Heart left ventricle (tissue), 16 donors: ENCODE measurements at regions not wholly inside any gene's neighbourhood (a gene's known extent, or its start where the extent isn't known, plus 50 kb on each side); places are given as distances from the start of the nearest gene placed in this dataset.

ENCODE experiments used
- ATAC-seq, 4 donors: fragments of 200-7000 bp; cut with Tn5 transposase; one replicate each; pipeline ENCODE4 v1.9.1; 2020 to 2022; ENCODE audit warnings: moderate library complexity in 4 of 4, mild to moderate bottlenecking in 3 of 4, moderate number of reproducible peaks in 1 of 4
- DNase-seq, 5 donors: peaks; one replicate each; pipeline ENCODE4 v3.0.0-alpha.2; 2020
- H3K27ac ChIP-seq, 12 donors: fragments of 200-600 bp; sonication (generic) in 4 of 12; one replicate each; pipeline versions ENCODE4 v1.5.0 to v1.8.0; 2016 to 2022; ENCODE audit warnings: mild to moderate bottlenecking in 2 of 12
- H3K27me3 ChIP-seq, 9 donors: fragments of 200-600 bp; sonication (generic) in 2 of 9; one replicate each; pipeline versions ENCODE4 v1.5.1 to v1.8.0; 2016 to 2022; ENCODE audit warnings: mild to moderate bottlenecking in 3 of 9
- H3K36me3 ChIP-seq, 9 donors: fragments of 200-600 bp; sonication (generic) in 2 of 9; one replicate each; pipeline versions ENCODE4 v1.5.0 to v1.8.0; 2018 to 2022; ENCODE audit warnings: mild to moderate bottlenecking in 2 of 9
- H3K4me1 ChIP-seq, 12 donors: fragments of 200-600 bp; sonication (generic) in 4 of 12; one replicate each; pipeline versions ENCODE4 v1.5.0 to v1.8.0; 2016 to 2022; ENCODE audit warnings: mild to moderate bottlenecking in 3 of 12
- H3K4me3 ChIP-seq, 12 donors: fragments of 200-600 bp; sonication (generic) in 4 of 12; one replicate each; pipeline versions ENCODE4 v1.5.0 to v1.8.0; 2017 to 2022; ENCODE audit warnings: mild to moderate bottlenecking in 9 of 12, moderate library complexity in 4 of 12
- H3K9me3 ChIP-seq, 12 donors: fragments of 200-600 bp; sonication (generic) in 4 of 12; one replicate each; pipeline versions ENCODE4 v1.5.0 to v1.8.0; 2016 to 2022; ENCODE audit warnings: mild to moderate bottlenecking in 1 of 12
- CTCF ChIP-seq, 12 donors: fragments of 200-600 bp; sonication (generic) in 4 of 12; IDR thresholded peaks; one replicate each; pipeline versions ENCODE4 v1.5.0 to v1.8.0; 2018 to 2022; ENCODE audit warnings: antibody characterized with exemption in 12 of 12, mild to moderate bottlenecking in 5 of 12
- POLR2A ChIP-seq, 2 donors: fragments of 450-650 bp; IDR thresholded peaks; one replicate each; pipeline ENCODE4 v1.6.1; 2017; ENCODE audit warnings: antibody characterized with exemption in 2 of 2, mild to moderate bottlenecking in 2 of 2, moderate library complexity in 2 of 2
- WGBS, 4 donors: extraction: QIAGEN DNeasy Blood & Tissue Kit in 2 of 4; methylation state at CpG; one replicate each; pipeline versions ENCODE4 v1.1.5 to v1.1.7; 2013 to 2018; 5-methylcytosine and 5-hydroxymethylcytosine counted together
- intact Hi-C, 10 donors: fragments of 100-400 bp; cut with DNase I; formaldehyde crosslinking; loops; one replicate each; pipeline versions ENCODE4 v1.11.1 to v1.14.2; 2022
- donor health status: ischemic (EF 13 %, LVEDD 7.1; RV severe dilation, severe dysfunction).
- donor health status: healthy with polysubstance abuse.
- donor health status: DM: no; HTN: yes; CAD: no.
- donor health status: DM: no; HTN: no; CAD: no.
- donor health status: ischemic (EF 25% LVEDD 6.9; RV normal size, moderate dysfunction).
- donor health status: ischemic (EF 25% LVEDD 5.7; RV mildly dilated, moderate dysfunction).
- donor health status: healthy.
- donor health status: DM: yes; HTN: yes; CAD: no.
- donor health status: ischemic (EF 35%, LVEDD 5.7; RV mildly dilated, moderate dysfunction).
- donor health status: nonischemic (EF 11% LVEDD 7.7; RV severe dilation, severe dysfunction).
- donor health status: DM: yes; HTN: yes; CAD: no.
- donor health status: PGD.
- donor health status: ischemic (EF 29% LVEDD 5.4; RV normal size, mild dysfunction).
- donor health status: nonischemic (EF 23%, LVEDD 6.1; RV moderate dilation, normal function).

DNA sequence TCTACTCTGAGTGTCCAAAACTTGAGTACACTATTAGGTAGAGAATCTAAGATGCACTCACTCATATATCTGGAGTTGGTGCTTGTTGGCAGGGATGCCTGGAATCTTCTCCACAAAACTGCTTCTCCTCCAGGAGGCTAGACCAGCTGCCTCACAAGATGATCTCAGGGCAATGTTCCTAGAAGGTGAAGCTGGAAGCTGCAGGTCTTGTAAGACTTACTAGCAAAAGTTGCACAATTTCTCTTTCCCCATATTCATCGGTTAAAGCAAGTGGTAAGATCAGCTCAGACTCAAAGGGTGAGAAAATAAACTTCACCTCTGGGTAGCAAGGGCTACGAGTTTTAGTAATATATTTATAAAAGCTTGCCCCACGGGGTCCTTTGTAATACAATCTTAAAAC, 454.4 kb upstream of the ACVR2A start:
- no peaks in the 10 kb centered on the region for H3K4me1 ChIP-seq
- no peak for DNase-seq
- no peaks in the 10 kb centered on the region for H3K27me3 ChIP-seq
- no peaks in the 10 kb centered on the region for H3K9me3 ChIP-seq
- no peak for ATAC-seq
- no peak overlapping the region for H3K27ac ChIP-seq
- intact Hi-C loops = no loop called here
- no peak overlapping the region for H3K4me3 ChIP-seq
- 65 to 90% (median 72%) methylated on average over 3 of the region's 3 CpGs for WGBS, 4 donors
- TF ChIP-seq POLR2A (IDR thresholded peaks at IDR 0.05) (no peak), CTCF (IDR thresholded peaks at IDR 0.05) (no peak)
- H3K36me3 ChIP-seq = no peaks in the 10 kb centered on the region

GRCh38 chr2:147389218-147389617, 455.6 kb upstream of the ACVR2A start:
- Histone ChIP-seq H3K9me3 (no peaks in the 10 kb centered on the region), H3K27ac (no peak overlapping the region), H3K27me3 (no peaks in the 10 kb centered on the region), H3K4me3 (no peak overlapping the region), H3K4me1 (no peaks in the 10 kb centered on the region), H3K36me3 (no peaks in the 10 kb centered on the region)
- WGBS, 4 donors = 86 to 90% (median 88%) methylated on average over 5 of the region's 5 CpGs
- intact Hi-C loops = no loop called here
- DNase-seq (no peak), ATAC-seq (no peak)
- no peak for TF ChIP-seq POLR2A (IDR thresholded peaks at IDR 0.05)
- TF ChIP-seq CTCF (IDR thresholded peaks at IDR 0.05) = no peak

GRCh38 chr2:147388217-147388616, 456.6 kb upstream of the ACVR2A start:
- DNase-seq (no peak), ATAC-seq (no peak)
- no peak for TF ChIP-seq POLR2A (IDR thresholded peaks at IDR 0.05)
- WGBS, 4 donors = 90 to 96% (median 91%) methylated on average over 2 of the region's 2 CpGs
- no peaks in the 10 kb centered on the region for H3K9me3 ChIP-seq
- H3K27ac ChIP-seq = no peak overlapping the region
- no peaks in the 10 kb centered on the region for H3K4me1 ChIP-seq
- no peaks in the 10 kb centered on the region for H3K36me3 ChIP-seq
- H3K27me3 ChIP-seq = no peaks in the 10 kb centered on the region
- H3K4me3 ChIP-seq = no peak overlapping the region
- intact Hi-C loops = no loop called here

- WGBS, 4 donors = 49 to 70% (median 64%) methylated on average over 3 of the region's 3 CpGs
- H3K36me3 ChIP-seq = no peaks in the 10 kb centered on the region
- H3K27me3 ChIP-seq = no peaks in the 10 kb centered on the region
- ATAC-seq = no peak
- TF ChIP-seq CTCF (IDR thresholded peaks at IDR 0.05) (no peak), POLR2A (IDR thresholded peaks at IDR 0.05) (no peak)
- intact Hi-C loops = no loop called here
- DNase-seq = no peak
- no peak overlapping the region for H3K4me3 ChIP-seq
- no peak overlapping the region for H3K27ac ChIP-seq
- H3K9me3 ChIP-seq = no peaks in the 10 kb centered on the region
- H3K4me1 ChIP-seq = no peaks in the 10 kb centered on the region
These were observed 458.5 kb upstream of the ACVR2A start for GRCh38 chr2:147386284-147386683.

GRCh38 chr2:147385600-147385999, 459.2 kb upstream of the ACVR2A start:
- TF ChIP-seq POLR2A (IDR thresholded peaks at IDR 0.05) (no peak), CTCF (IDR thresholded peaks at IDR 0.05) (no peak)
- DNase-seq = no peak
- no peaks in the 10 kb centered on the region for H3K27me3 ChIP-seq
- H3K27ac ChIP-seq = no peak overlapping the region
- intact Hi-C loops = no loop called here
- no peaks in the 10 kb centered on the region for H3K9me3 ChIP-seq
- H3K36me3 ChIP-seq = no peaks in the 10 kb centered on the region
- no peak for ATAC-seq
- no peaks in the 10 kb centered on the region for H3K4me1 ChIP-seq
- H3K4me3 ChIP-seq = no peak overlapping the region
- WGBS, 4 donors = 17 to 30% (median 22%) methylated on average over 1 of the region's 1 CpG
